ENCODE measurements at regions not wholly inside any gene's neighbourhood (a gene's known extent, or its start where the extent isn't known, plus 50 kb on each side); places are given as distances from the start of the nearest gene placed in this dataset.

GRCh38 chr7:18313965-18314364, 181.6 kb upstream of the HDAC9 start:
- no peak overlapping the region for H3K4me3 ChIP-seq (ENCODE audit: low read depth, low read length)
- ChIA-PET POLR2A (no interaction called here), CTCF (no interaction called here)
- H3K4me1 ChIP-seq (ENCODE audit: control insufficient read depth, insufficient read depth, low read length) = no peaks in the 10 kb centered on the region
- no peaks in the 10 kb centered on the region for H3K9me3 ChIP-seq (ENCODE audit: control insufficient read depth, insufficient read depth, low read depth, low read length)
- peak; percentile 78 for TF ChIP-seq REST (tag by site-specific recombination; IDR thresholded peaks at IDR 0.05)
- TF ChIP-seq ZNF777 (tag by site-specific recombination; IDR thresholded peaks at IDR 0.05; ENCODE audit: borderline replicate concordance) = no peak
- H3K36me3 ChIP-seq (ENCODE audit: control insufficient read depth in 2 of 2, insufficient read depth in 1 of 2, low read length in 2 of 2) = no peaks in the 10 kb centered on the region
- H3K27ac ChIP-seq (ENCODE audit: extremely low read depth, low read depth, low read length) = no peak overlapping the region

- Histone ChIP-seq H3K4me1 (ENCODE audit: control insufficient read depth, insufficient read depth, low read length) (no peaks in the 10 kb centered on the region), H3K4me3 (ENCODE audit: low read depth, low read length) (no peak overlapping the region), H3K9me3 (ENCODE audit: control insufficient read depth, insufficient read depth, low read depth, low read length) (no peaks in the 10 kb centered on the region), H3K27ac (ENCODE audit: extremely low read depth, low read depth, low read length) (no peak overlapping the region), H3K36me3 (ENCODE audit: control insufficient read depth in 2 of 2, insufficient read depth in 1 of 2, low read length in 2 of 2) (no peaks in the 10 kb centered on the region)
- ChIA-PET POLR2A (no interaction called here), CTCF (interaction anchor here (0.6 to 0.7 kb wide), 2 partner anchors 9 to 606 kb away, joined by 3 read pairs; no protein-coding TSS in a partner anchor)
- TF ChIP-seq MEIS1 (CRISPR knock-in tag; IDR thresholded peaks at IDR 0.05; ENCODE audit: borderline replicate concordance) (no peak), ZBTB6 (tag by site-specific recombination; IDR thresholded peaks at IDR 0.05) (no peak), ZIC2 (tag by site-specific recombination; IDR thresholded peaks at IDR 0.05) (no peak), HOXC10 (CRISPR knock-in tag; IDR thresholded peaks at IDR 0.05) (no peak), ZNF785 (tag by site-specific recombination; IDR thresholded peaks at IDR 0.05) (no peak), ZNF501 (tag by site-specific recombination; IDR thresholded peaks at IDR 0.05) (no peak), ZNF248 (tag by site-specific recombination; IDR thresholded peaks at IDR 0.05) (no peak)
These were observed 180.3 kb upstream of the HDAC9 start for GRCh38 chr7:18315241-18315640.

- no peaks in the 10 kb centered on the region for H3K4me1 ChIP-seq (ENCODE audit: control insufficient read depth, insufficient read depth, low read length)
- no peaks in the 10 kb centered on the region for H3K9me3 ChIP-seq (ENCODE audit: control insufficient read depth, insufficient read depth, low read depth, low read length)
- no peak overlapping the region for H3K4me3 ChIP-seq (ENCODE audit: low read depth, low read length)
- ChIA-PET POLR2A (no interaction called here), CTCF (interaction anchor here (0.6 kb wide), 2 partner anchors 230 to 305 kb away, joined by 3 read pairs; no protein-coding TSS in a partner anchor)
- no peaks in the 10 kb centered on the region for H3K36me3 ChIP-seq (ENCODE audit: control insufficient read depth in 2 of 2, insufficient read depth in 1 of 2, low read length in 2 of 2)
- H3K27ac ChIP-seq (ENCODE audit: extremely low read depth, low read depth, low read length) = no peak overlapping the region
- TF ChIP-seq ZNF610 (tag by site-specific recombination; IDR thresholded peaks at IDR 0.05; ENCODE audit: borderline replicate concordance) = no peak
- no peak for TF ChIP-seq GFI1B (tag by site-specific recombination; IDR thresholded peaks at IDR 0.05)
- TF ChIP-seq PRDM4 (tag by site-specific recombination; IDR thresholded peaks at IDR 0.05) = no peak
- TF ChIP-seq SP7 (tag by site-specific recombination; IDR thresholded peaks at IDR 0.05) = no peak
- TF ChIP-seq ZNF140 (tag by site-specific recombination; IDR thresholded peaks at IDR 0.05) = no peak
- no peak for TF ChIP-seq ZNF354C (tag by site-specific recombination; IDR thresholded peaks at IDR 0.05; ENCODE audit: borderline replicate concordance, low read depth)
- no peak for TF ChIP-seq ZNF132 (tag by site-specific recombination; IDR thresholded peaks at IDR 0.05; ENCODE audit: borderline replicate concordance)
- no peak for TF ChIP-seq ZNF623 (tag by site-specific recombination; IDR thresholded peaks at IDR 0.05)
- no peak for TF ChIP-seq TRIM28 (IDR thresholded peaks at IDR 0.05; ENCODE audit: borderline replicate concordance, low read length)
- no peak for TF ChIP-seq ZFP37 (tag by site-specific recombination; IDR thresholded peaks at IDR 0.05)
- TF ChIP-seq ZFHX2 (tag by site-specific recombination; conservative IDR thresholded peaks at IDR 0.05) = no peak
These were observed 177.6 kb upstream of the HDAC9 start for GRCh38 chr7:18317941-18318340.
